ENCODE measurements at regions not wholly inside any gene's neighbourhood (a gene's known extent, or its start where the extent isn't known, plus 50 kb on each side); places are given as distances from the start of the nearest gene placed in this dataset.

- TF ChIP-seq CTCF (IDR thresholded peaks at IDR 0.05) (no peak), POLR2A (IDR thresholded peaks at IDR 0.05) (no peak)
Observed at GRCh38 chr13:44120849-44121755, 241.4 kb downstream of the LACC1 start.

Measured in uterus (tissue), 2 donors.